Choroid plexus epithelial cell (primary cell): ENCODE measurements at regions not wholly inside any gene's neighbourhood (a gene's known extent, or its start where the extent isn't known, plus 50 kb on each side); places are given as distances from the start of the nearest gene placed in this dataset.

ENCODE experiments used
- DNase-seq: peaks from one replicate; pipeline ENCODE4 v3.0.0-alpha.2; 2010; ENCODE audit warnings: low read depth
- H3K4me3 ChIP-seq: 2 replicates; pipeline ENCODE4 v1.5.1; 2011; ENCODE audit warnings: low read depth, mild to moderate bottlenecking, control low read depth, low read length, moderate library complexity
- CTCF ChIP-seq: conservative IDR thresholded peaks from 2 replicates; pipeline ENCODE4 v1.5.1; 2011; ENCODE audit warnings: low read depth, mild to moderate bottlenecking, control low read depth, inconsistent platforms, low read length, moderate library complexity

DNA sequence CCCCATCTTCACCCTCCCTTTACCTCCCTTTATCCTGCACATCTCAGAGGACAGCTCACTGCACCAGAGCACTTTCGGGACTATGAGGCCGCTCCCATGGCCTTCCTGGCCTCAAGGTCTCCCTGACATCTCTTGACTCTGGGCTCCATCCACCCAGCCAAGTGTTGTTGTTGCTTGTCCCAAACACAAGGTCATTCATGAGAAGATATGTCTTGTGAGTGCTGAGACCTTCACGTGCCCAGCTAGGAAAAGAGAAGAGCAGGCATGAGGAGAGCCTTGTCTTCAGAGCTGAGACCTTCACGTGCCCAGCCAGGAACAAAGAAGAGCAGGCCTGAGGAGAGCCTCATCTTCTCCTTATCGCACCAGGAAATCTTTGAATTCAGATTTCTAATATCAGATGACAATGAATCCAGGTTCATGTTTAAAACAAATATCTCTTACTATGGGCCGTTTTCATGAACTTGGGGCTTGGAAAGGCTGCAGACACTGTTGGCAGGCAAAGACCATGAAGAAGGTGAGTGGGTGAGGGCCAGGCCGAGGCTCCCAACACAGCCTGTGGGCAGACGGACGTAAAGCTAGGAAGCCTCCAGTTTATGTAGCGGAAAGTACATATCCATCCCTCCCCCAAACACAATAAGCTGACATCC is 256.1 kb downstream of the NDUFA10 start:
- H3K4me3 ChIP-seq: no peak overlapping the region
- TF ChIP-seq CTCF: no peak
- no peak for DNase-seq

DNA sequence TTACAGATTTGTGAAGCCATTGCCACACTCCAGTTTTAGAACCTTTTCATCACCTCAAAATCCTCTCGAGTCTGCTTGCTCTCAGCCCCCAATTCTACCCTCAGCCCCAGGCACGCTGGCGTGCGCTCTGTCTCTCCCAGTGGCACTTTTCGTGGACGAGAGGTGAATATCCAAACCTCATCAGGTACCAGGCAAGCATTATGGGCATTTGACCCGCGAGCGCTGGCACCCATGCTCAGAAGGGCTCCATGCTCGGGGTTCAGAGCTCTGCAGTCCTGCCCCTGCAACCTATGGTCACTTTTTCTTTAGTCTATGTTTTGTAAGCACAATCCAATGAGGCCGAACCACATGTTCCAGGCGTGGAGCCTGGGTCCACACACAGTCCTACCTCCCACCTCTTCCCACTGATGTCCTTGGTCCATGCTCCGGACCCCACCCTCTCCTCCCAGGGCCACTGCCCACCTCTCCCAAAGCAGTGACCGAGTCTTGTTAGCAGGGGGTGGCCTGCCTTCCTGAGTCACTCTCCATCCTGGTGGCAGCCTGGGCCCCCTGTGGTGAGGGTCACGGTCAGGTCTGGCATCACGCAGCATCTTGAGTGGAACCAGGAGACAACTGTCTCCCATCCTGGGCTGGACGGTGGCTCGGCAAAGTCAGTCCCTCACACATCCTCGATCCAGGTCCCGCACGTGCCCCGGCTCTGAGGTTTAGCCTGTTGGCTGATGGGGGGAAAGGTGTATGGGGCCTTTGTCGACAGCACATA is 256.9 kb downstream of the NDUFA10 start:
- DNase-seq: no peak
- no peak overlapping the region for H3K4me3 ChIP-seq
- TF ChIP-seq CTCF: no peak

GRCh38 chr2:239767021-239767905 is 257.9 kb downstream of the NDUFA10 start:
- no peak for TF ChIP-seq CTCF
- no peak overlapping the region for H3K4me3 ChIP-seq
- DNase-seq: no peak

DNA sequence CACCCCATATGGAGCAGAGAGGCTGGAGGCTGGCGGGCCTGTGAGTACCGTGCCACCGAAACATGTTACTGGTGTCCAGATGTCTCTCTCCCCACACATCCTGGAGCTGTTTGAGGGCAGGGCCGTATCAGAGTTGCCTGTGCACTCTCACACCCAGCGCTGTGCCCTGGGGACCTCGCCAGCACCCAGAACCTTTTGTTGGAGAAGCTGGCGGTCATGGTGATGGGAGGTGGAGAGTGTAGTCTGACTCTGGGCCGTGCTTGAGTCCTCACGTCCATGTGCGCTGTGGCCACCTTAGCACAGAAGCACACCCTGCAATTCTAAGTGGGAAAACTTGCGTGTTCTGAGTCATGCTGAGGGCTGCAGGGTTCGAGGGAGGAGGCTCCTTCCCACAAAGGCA is 259.2 kb downstream of the NDUFA10 start:
- no peak for TF ChIP-seq CTCF
- H3K4me3 ChIP-seq: no peak overlapping the region
- DNase-seq: no peak

DNA sequence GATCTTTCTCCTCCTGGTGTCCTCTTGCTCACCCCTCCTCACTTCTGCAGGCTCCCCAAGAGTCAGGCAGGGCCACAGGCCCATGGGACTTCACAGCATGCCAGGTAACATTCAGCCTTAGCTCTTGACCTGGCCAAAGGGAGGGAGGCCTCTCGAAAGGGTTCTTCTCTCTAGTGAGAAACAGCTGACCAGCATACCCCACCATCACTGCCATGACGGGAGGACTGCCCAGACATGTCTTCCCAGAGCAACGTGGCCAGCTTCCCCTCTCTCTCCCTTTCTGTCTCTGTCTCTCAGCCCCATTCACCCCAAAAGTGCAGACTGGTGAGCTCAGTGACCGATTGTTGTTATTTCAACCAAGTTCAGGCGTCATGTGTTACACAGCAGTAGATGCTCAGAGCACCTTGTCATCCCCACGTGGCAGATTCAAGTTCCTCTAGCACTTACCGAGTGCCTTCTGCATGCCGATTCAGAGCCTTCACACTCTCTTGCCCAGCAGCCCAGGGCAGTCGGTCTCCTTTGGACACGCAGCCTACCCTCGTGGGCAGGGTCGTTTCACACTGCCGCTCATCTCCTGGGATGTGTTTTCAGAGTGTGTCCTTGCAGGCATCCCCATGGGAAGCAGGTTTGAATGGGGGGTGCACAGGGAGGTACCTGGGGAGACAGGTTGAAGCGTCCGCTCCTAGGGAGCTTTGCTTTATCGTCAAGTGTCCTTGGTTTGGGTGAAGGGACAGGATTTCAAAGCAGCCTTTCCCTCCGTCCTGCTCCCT is 259.9 kb downstream of the NDUFA10 start:
- DNase-seq: no peak
- H3K4me3 ChIP-seq: no peak overlapping the region
- no peak for TF ChIP-seq CTCF

- TF ChIP-seq CTCF: no peak
- DNase-seq: no peak
Measured at GRCh38 chr2:239763433-239764097, 261.6 kb downstream of the NDUFA10 start.

More at GRCh38 chr2:239763433-239764097, 261.6 kb downstream of the NDUFA10 start:
- H3K4me3 ChIP-seq: no peak overlapping the region
